Osteoblast (primary cell): ENCODE measurements at regions not wholly inside any gene's neighbourhood (a gene's known extent, or its start where the extent isn't known, plus 50 kb on each side); places are given as distances from the start of the nearest gene placed in this dataset.
A peak's percentile ranks its signal among the peaks of the same experiment; 100 is the strongest.
"Not testable (repeated sequence)": the region's sequence is repeated elsewhere in the genome, so short reads cannot be mapped to it uniquely, and the experiment has no call there.

Experiments
- DNase-seq: peaks from one replicate; pipeline ENCODE4 v3.0.0; 2011; ENCODE audit warnings: low spot score, mixed read lengths; ENCODE audit not compliant: insufficient read length; ENCODE audit errors: missing footprints
- H2AFZ ChIP-seq: 2 replicates; pipeline ENCODE4 v1.6.0; 2011; ENCODE audit warnings: mild to moderate bottlenecking, low read length
- H3K27ac ChIP-seq: 2 replicates; pipeline ENCODE4 v1.5.1; 2011; ENCODE audit warnings: mild to moderate bottlenecking, low read depth, low read length, moderate library complexity
- H3K27me3 ChIP-seq: 2 replicates; pipeline ENCODE4 v1.6.0; 2012; ENCODE audit warnings: mild to moderate bottlenecking, control low read depth, inconsistent platforms, low read length, moderate library complexity; ENCODE audit not compliant: insufficient read depth
- H3K36me3 ChIP-seq: 2 replicates; pipeline ENCODE4 v1.5.1; 2011; ENCODE audit warnings: mild to moderate bottlenecking, low read length, control low read depth, moderate library complexity; ENCODE audit not compliant: insufficient read depth
- H3K4me1 ChIP-seq: 2 replicates; pipeline ENCODE4 v1.5.1; 2011; ENCODE audit warnings: mild to moderate bottlenecking, low read length, control low read depth, moderate library complexity; ENCODE audit not compliant: insufficient read depth
- H3K4me2 ChIP-seq: 2 replicates; pipeline ENCODE4 v1.6.0; 2011; ENCODE audit warnings: mild to moderate bottlenecking, low read length; ENCODE audit not compliant: insufficient read depth
- H3K4me3 ChIP-seq: fragments of 200-600 bp; sonication (generic); 3 replicates; pipeline ENCODE4 v1.5.1; 2012; ENCODE audit warnings: mild to moderate bottlenecking, low read length, inconsistent platforms; ENCODE audit not compliant: insufficient read depth
- H3K79me2 ChIP-seq: 2 replicates; pipeline ENCODE4 v1.6.0; 2012; ENCODE audit warnings: mild to moderate bottlenecking, low read length, control low read depth, inconsistent platforms; ENCODE audit not compliant: insufficient read depth
- H3K9me3 ChIP-seq: 2 replicates; pipeline ENCODE4 v1.5.1; 2011; ENCODE audit warnings: low read depth, low read length, control low read depth
- H4K20me1 ChIP-seq: 2 replicates; pipeline ENCODE4 v1.6.0; 2012; ENCODE audit warnings: mild to moderate bottlenecking, low read length, control low read depth; ENCODE audit not compliant: insufficient read depth
- CTCF ChIP-seq: IDR thresholded peaks from 2 replicates; pipeline ENCODE4 v1.5.1; 2011; ENCODE audit warnings: mild to moderate bottlenecking, low read depth, low read length, moderate library complexity; ENCODE audit errors: extremely low read depth

GRCh38 chr5:96200641-96201040, 232.4 kb downstream of the PCSK1 start:
- no peak overlapping the region for H3K4me2 ChIP-seq
- H3K27me3 ChIP-seq, result no peaks in the 10 kb centered on the region
- H4K20me1 ChIP-seq, result no peaks in the 10 kb centered on the region
- no peaks in the 10 kb centered on the region for H3K9me3 ChIP-seq
- H3K27ac ChIP-seq, result no peak overlapping the region
- H3K36me3 ChIP-seq, result no peaks in the 10 kb centered on the region
- no peak overlapping the region for H2AFZ ChIP-seq
- DNase-seq, result no peak
- no peaks in the 10 kb centered on the region for H3K79me2 ChIP-seq
- H3K4me3 ChIP-seq, result no peak overlapping the region
- no peak for TF ChIP-seq CTCF
- peaks cover 27% of the 10 kb centered on the region for H3K4me1 ChIP-seq

- Histone ChIP-seq H3K4me1 (peaks cover 35% of the 10 kb centered on the region), H3K4me2 (no peak overlapping the region), H3K36me3 (no peaks in the 10 kb centered on the region), H3K4me3 (no peak overlapping the region), H3K27me3 (no peaks in the 10 kb centered on the region), H3K79me2 (no peaks in the 10 kb centered on the region), H3K9me3 (no peaks in the 10 kb centered on the region), H3K27ac (peak overlapping the region; percentile 67), H2AFZ (peak overlapping the region; percentile 41), H4K20me1 (no peaks in the 10 kb centered on the region)
- no peak for DNase-seq
- TF ChIP-seq CTCF, result no peak
Observed at GRCh38 chr5:96199713-96200183, 233.3 kb downstream of the PCSK1 start.

- Histone ChIP-seq H3K36me3 (no peaks in the 10 kb centered on the region), H3K27ac (peak overlapping the region; percentile 67), H3K4me2 (peak overlapping the region; percentile 51), H3K4me3 (no peak overlapping the region), H2AFZ (peak overlapping the region; percentile 79), H4K20me1 (no peaks in the 10 kb centered on the region), H3K9me3 (no peaks in the 10 kb centered on the region), H3K27me3 (no peaks in the 10 kb centered on the region), H3K79me2 (no peaks in the 10 kb centered on the region), H3K4me1 (peaks cover 27% of the 10 kb centered on the region)
- no peak for DNase-seq
- TF ChIP-seq CTCF, result no peak
Observed at GRCh38 chr5:96198356-96199058, 234.5 kb downstream of the PCSK1 start.

- H4K20me1 ChIP-seq, H3K27me3 ChIP-seq, DNase-seq, H3K79me2 ChIP-seq, H2AFZ ChIP-seq, H3K9me3 ChIP-seq, H3K4me3 ChIP-seq, H3K36me3 ChIP-seq, H3K4me2 ChIP-seq: not testable (repeated sequence)
- peak overlapping the region; percentile 67 for H3K27ac ChIP-seq
- H3K4me1 ChIP-seq, result peaks cover 24% of the 10 kb centered on the region
Observed at GRCh38 chr5:96197767-96198166, 235.3 kb downstream of the PCSK1 start.
